CD14-positive monocyte (primary cell): ENCODE measurements at regions not wholly inside any gene's neighbourhood (a gene's known extent, or its start where the extent isn't known, plus 50 kb on each side); places are given as distances from the start of the nearest gene placed in this dataset.

Experiments
- DNase-seq, 3 donors: peaks; one replicate each; pipeline ENCODE4 v3.0.0-alpha.2; 2011 to 2022
- H2AFZ ChIP-seq: 2 replicates; pipeline ENCODE4 v1.6.0; 2012; ENCODE audit warnings: mild to moderate bottlenecking, low read depth, low read length, inconsistent platforms; ENCODE audit not compliant: insufficient read depth, poor library complexity, severe bottlenecking
- H3K27ac ChIP-seq, 2 donors: 1 replicate in 1 of 2; 2 replicates in 1 of 2; pipeline ENCODE4 v1.5.1; 2012 to 2013; ENCODE audit warnings: low read length in 2 of 2, control low read depth in 1 of 2, inconsistent platforms in 1 of 2, low read depth in 1 of 2, mild to moderate bottlenecking in 1 of 2
- H3K27me3 ChIP-seq, 2 donors: one replicate each; pipeline versions ENCODE4 v1.6.0 to v1.6.1; 2011 to 2013; ENCODE audit warnings: low read length in 2 of 2; ENCODE audit not compliant: control insufficient read depth in 2 of 2, insufficient read depth in 2 of 2
- H3K36me3 ChIP-seq, 2 donors: replicated peaks in 1 of 2; 1 replicate in 1 of 2; 2 replicates in 1 of 2; pipeline versions ENCODE4 v1.5.1 to v1.6.1; 2012 to 2013; ENCODE audit warnings: low read length in 2 of 2, control low read depth in 1 of 2, inconsistent platforms in 1 of 2, mild to moderate bottlenecking in 1 of 2; ENCODE audit not compliant: insufficient read depth in 2 of 2, control insufficient read depth in 1 of 2
- H3K4me1 ChIP-seq, 2 donors: 1 replicate in 1 of 2; 2 replicates in 1 of 2; pipeline versions ENCODE4 v1.5.1 to v1.6.1; 2012 to 2013; ENCODE audit warnings: low read length in 2 of 2, control low read depth in 1 of 2, inconsistent platforms in 1 of 2, mild to moderate bottlenecking in 1 of 2, moderate library complexity in 1 of 2; ENCODE audit not compliant: insufficient read depth in 2 of 2, control insufficient read depth in 1 of 2
- H3K4me2 ChIP-seq: replicated peaks from 2 replicates; pipeline ENCODE3; 2012; ENCODE audit warnings: low read length, moderate library complexity, mild to moderate bottlenecking; ENCODE audit not compliant: poor library complexity, severe bottlenecking; ENCODE audit errors: extremely low read depth
- H3K4me3 ChIP-seq, 3 experiments: fragments of 200-600 bp in 1 of 3; sonication (generic) in 1 of 3; replicated peaks in 1 of 3; 1 replicate in 2 of 3; 2 replicates in 1 of 3; pipeline ENCODE4 v1.5.1; 2011 to 2013; ENCODE audit warnings: low read length in 3 of 3, mild to moderate bottlenecking in 3 of 3, control low read depth in 2 of 3, low read depth in 2 of 3, inconsistent platforms in 1 of 3, moderate library complexity in 1 of 3
- H3K79me2 ChIP-seq: 2 replicates; pipeline ENCODE4 v1.6.0; 2012; ENCODE audit warnings: mild to moderate bottlenecking, control low read depth, inconsistent platforms, low read length, moderate library complexity; ENCODE audit not compliant: insufficient read depth
- H3K9ac ChIP-seq: 2 replicates; pipeline ENCODE4 v1.6.0; 2017; ENCODE audit warnings: low read length, mild to moderate bottlenecking; ENCODE audit not compliant: insufficient read depth, poor library complexity, severe bottlenecking
- H3K9me3 ChIP-seq, 2 donors: replicated peaks in 1 of 2; 1 replicate in 1 of 2; 2 replicates in 1 of 2; pipeline versions ENCODE4 v1.5.1 to v1.6.1; 2012 to 2013; ENCODE audit warnings: low read length in 2 of 2, control low read depth in 1 of 2; ENCODE audit not compliant: control insufficient read depth in 1 of 2, insufficient read depth in 1 of 2
- H4K20me1 ChIP-seq: 2 replicates; pipeline ENCODE4 v1.6.0; 2012; ENCODE audit warnings: mild to moderate bottlenecking, low read length, control low read depth, moderate library complexity; ENCODE audit not compliant: insufficient read depth
- H3K27ac Mint-ChIP-seq, 7 donors: one replicate each; pipeline ENCODE4 v1.8.0; 2020; ENCODE audit warnings: mild to moderate bottlenecking in 7 of 7, mixed read lengths in 7 of 7, moderate library complexity in 6 of 7, inconsistent platforms in 2 of 7
- H3K27me3 Mint-ChIP-seq, 3 donors: one replicate each; pipeline ENCODE4 v1.8.0; 2021 to 2022; ENCODE audit warnings: low read depth in 3 of 3, mild to moderate bottlenecking in 3 of 3, mixed read lengths in 3 of 3, moderate library complexity in 3 of 3, inconsistent platforms in 1 of 3
- H3K36me3 Mint-ChIP-seq, 2 donors: one replicate each; pipeline ENCODE4 v1.8.0; 2020; ENCODE audit warnings: mixed read lengths in 2 of 2, inconsistent platforms in 1 of 2, mild to moderate bottlenecking in 1 of 2
- H3K4me1 Mint-ChIP-seq: one replicate; pipeline ENCODE4 v1.8.0; 2020; ENCODE audit warnings: mild to moderate bottlenecking, mixed read lengths
- H3K4me3 Mint-ChIP-seq, 2 donors: one replicate each; pipeline ENCODE4 v1.8.0; 2020; ENCODE audit warnings: mild to moderate bottlenecking in 2 of 2, mixed read lengths in 2 of 2, moderate library complexity in 1 of 2
- H3K9me3 Mint-ChIP-seq, 7 donors: one replicate each; pipeline ENCODE4 v1.8.0; 2020 to 2022; ENCODE audit warnings: mixed read lengths in 7 of 7, mild to moderate bottlenecking in 6 of 7, moderate library complexity in 6 of 7, inconsistent platforms in 2 of 7
- WGBS: methylation state at CpG from one replicate; pipeline ENCODE4 v1.1.5; 2013; ENCODE audit warnings: missing lambda C conversion rate; ENCODE audit not compliant: insufficient coverage; 5-methylcytosine and 5-hydroxymethylcytosine counted together
- intact Hi-C, 2 donors: fragments of 100-400 bp; cut with micrococcal nuclease; formaldehyde crosslinking; loops; one replicate each; pipeline versions ENCODE4 v1.15.0 to v1.15.1; 2023
- TF ChIP-seq, protein P1 (sequence below): fragments of 200-600 bp; IDR thresholded peaks from one replicate; pipeline ENCODE4 v1.8.0; 2022; ENCODE audit warnings: antibody characterized with exemption, mild to moderate bottlenecking

DNA sequence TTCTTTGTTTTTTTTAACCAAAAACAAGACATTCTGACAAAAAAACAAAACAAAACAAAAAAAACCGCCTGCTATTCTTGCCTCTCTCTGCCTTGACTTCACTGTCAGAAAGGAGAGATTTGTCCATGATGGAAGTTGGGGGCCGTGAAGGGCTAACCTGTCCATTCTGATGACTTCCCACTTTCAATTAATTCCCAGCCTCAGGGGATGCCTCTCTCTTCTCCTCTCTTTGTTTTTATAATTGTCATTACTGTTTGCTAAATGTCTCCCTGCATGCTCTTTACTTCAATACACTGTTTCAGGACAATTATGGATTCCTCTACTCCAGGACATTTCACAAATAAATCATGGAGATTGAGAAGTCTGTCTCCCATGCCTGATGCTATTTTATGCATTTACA lies 130.5 kb upstream of the CNR1 start:
- Histone ChIP-seq H3K9ac (no peak overlapping the region), H3K4me2 (no peak overlapping the region), H3K36me3 (no peaks in the 10 kb centered on the region), H4K20me1 (no peaks in the 10 kb centered on the region), H3K27me3 (peaks cover 0 to 2% of the 10 kb centered on the region in 2 donors), H3K27ac (no peak overlapping the region), H2AFZ (no peak overlapping the region), H3K4me3 (no peak overlapping the region), H3K9me3 (no peaks in the 10 kb centered on the region), H3K4me1 (no peaks in the 10 kb centered on the region), H3K79me2 (no peaks in the 10 kb centered on the region)
- TF ChIP-seq, protein P1, sequence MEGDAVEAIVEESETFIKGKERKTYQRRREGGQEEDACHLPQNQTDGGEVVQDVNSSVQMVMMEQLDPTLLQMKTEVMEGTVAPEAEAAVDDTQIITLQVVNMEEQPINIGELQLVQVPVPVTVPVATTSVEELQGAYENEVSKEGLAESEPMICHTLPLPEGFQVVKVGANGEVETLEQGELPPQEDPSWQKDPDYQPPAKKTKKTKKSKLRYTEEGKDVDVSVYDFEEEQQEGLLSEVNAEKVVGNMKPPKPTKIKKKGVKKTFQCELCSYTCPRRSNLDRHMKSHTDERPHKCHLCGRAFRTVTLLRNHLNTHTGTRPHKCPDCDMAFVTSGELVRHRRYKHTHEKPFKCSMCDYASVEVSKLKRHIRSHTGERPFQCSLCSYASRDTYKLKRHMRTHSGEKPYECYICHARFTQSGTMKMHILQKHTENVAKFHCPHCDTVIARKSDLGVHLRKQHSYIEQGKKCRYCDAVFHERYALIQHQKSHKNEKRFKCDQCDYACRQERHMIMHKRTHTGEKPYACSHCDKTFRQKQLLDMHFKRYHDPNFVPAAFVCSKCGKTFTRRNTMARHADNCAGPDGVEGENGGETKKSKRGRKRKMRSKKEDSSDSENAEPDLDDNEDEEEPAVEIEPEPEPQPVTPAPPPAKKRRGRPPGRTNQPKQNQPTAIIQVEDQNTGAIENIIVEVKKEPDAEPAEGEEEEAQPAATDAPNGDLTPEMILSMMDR: no peak
- H3K9me3 Mint-ChIP-seq: peaks cover 0 to 7% (median 1%) of the 10 kb centered on the region in 7 donors
- H3K27ac Mint-ChIP-seq: no peak overlapping the region
- intact Hi-C loops: no loop called here
- H3K27me3 Mint-ChIP-seq: peaks cover 2 to 5% (median 4%) of the 10 kb centered on the region in 3 donors
- H3K36me3 Mint-ChIP-seq: no peaks in the 10 kb centered on the region
- no peak overlapping the region for H3K4me3 Mint-ChIP-seq
- no peaks in the 10 kb centered on the region for H3K4me1 Mint-ChIP-seq
- WGBS: no CpG with 5 or more reads among the region's 2 CpGs
- DNase-seq: no peak

GRCh38 chr6:88295663-88296062 lies 129.5 kb upstream of the CNR1 start:
- H3K36me3 Mint-ChIP-seq: no peaks in the 10 kb centered on the region
- no peak overlapping the region for H2AFZ ChIP-seq
- H3K79me2 ChIP-seq: no peaks in the 10 kb centered on the region
- TF ChIP-seq, protein P1: no peak
- no peaks in the 10 kb centered on the region for H3K36me3 ChIP-seq
- intact Hi-C loops: no loop called here
- no peak overlapping the region for H3K4me2 ChIP-seq
- no peak overlapping the region for H3K9ac ChIP-seq
- peaks cover 0 to 2% of the 10 kb centered on the region in 2 donors for H3K27me3 ChIP-seq
- H3K4me1 Mint-ChIP-seq: peaks cover under 1% of the 10 kb centered on the region
- H3K4me3 Mint-ChIP-seq: no peak overlapping the region
- no peak for DNase-seq
- H4K20me1 ChIP-seq: no peaks in the 10 kb centered on the region
- no peak overlapping the region for H3K27ac ChIP-seq
- no CpG with 5 or more reads among the region's 1 CpG for WGBS
- H3K4me3 ChIP-seq: no peak overlapping the region
- peaks cover 0 to 7% (median 3%) of the 10 kb centered on the region in 7 donors for H3K9me3 Mint-ChIP-seq
- H3K4me1 ChIP-seq: peaks cover 0 to 3% of the 10 kb centered on the region in 2 donors
- no peaks in the 10 kb centered on the region for H3K9me3 ChIP-seq
- H3K27me3 Mint-ChIP-seq: peaks cover 2 to 5% (median 4%) of the 10 kb centered on the region in 3 donors
- H3K27ac Mint-ChIP-seq: no peak overlapping the region
